HG02943 (cell line): ENCODE measurements at regions not wholly inside any gene's neighbourhood (a gene's known extent, or its start where the extent isn't known, plus 50 kb on each side); places are given as distances from the start of the nearest gene placed in this dataset.

Source experiments
- ATAC-seq: cut with Tn5 transposase; IDR thresholded peaks from one replicate; pipeline ENCODE4 v1.9.1; 2021; ENCODE audit warnings: mild to moderate bottlenecking, low read depth, moderate library complexity; ENCODE audit not compliant: unreplicated experiment

- ATAC-seq: no peak
Measured at GRCh38 chr11:123378096-123378495, 52.0 kb upstream of the GRAMD1B start.

DNA sequence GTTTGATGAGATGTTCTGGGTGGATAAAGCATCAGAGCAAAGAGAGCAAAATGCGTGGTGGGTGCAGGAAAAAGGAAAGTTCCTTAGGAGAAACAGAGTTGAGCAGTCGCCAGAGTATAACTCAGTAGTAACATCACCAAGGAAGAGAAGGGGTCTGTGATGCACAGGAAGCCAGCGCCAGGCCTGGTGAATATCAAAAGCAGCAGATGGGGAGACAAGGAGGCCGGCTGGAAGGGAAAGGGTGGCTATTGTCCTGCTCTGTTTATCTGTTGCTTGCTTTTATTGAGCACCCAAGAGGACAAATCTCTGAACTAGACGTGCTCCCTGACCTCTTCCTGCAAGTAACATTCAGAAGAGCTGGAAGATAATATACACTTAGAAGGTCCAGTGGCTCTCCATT, 52.7 kb upstream of the GRAMD1B start:
- ATAC-seq: no peak

DNA sequence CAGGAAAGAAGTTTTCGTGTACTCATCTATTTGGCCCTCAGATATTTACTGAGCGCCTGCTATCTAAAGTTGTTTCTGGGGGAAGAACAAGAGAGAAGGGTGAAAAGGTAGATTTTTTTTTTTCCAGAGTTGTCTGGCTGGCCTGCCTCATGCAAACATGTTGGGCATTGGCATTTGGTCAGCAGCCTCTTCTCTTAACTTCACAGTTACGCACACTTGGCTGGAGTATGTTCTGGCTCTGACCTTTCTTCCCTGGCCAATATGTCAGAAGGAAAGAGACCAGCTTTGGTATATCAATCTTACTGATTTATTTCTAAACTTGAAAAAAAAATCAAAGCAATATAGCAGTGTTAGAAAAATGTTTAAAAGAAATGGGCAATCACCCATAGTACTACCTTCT, 54.2 kb upstream of the GRAMD1B start:
- ATAC-seq: no peak

DNA sequence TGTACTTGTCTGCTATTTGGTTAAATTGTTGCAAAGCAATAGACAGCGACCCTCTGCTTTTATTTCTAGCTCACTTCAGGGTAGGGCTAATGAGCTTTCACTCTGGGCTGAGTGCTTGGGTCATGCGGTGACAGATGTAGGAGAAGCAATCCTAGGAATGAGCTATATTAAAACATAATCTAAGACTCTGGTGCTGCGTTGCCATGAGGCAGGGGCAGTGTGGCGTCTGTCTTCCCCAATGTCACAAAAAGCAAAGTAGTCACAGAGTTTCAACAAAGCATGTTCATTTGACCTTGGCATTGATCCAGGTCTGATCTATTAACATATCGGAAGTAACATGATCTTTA, 55.5 kb upstream of the GRAMD1B start:
- ATAC-seq: no peak

DNA sequence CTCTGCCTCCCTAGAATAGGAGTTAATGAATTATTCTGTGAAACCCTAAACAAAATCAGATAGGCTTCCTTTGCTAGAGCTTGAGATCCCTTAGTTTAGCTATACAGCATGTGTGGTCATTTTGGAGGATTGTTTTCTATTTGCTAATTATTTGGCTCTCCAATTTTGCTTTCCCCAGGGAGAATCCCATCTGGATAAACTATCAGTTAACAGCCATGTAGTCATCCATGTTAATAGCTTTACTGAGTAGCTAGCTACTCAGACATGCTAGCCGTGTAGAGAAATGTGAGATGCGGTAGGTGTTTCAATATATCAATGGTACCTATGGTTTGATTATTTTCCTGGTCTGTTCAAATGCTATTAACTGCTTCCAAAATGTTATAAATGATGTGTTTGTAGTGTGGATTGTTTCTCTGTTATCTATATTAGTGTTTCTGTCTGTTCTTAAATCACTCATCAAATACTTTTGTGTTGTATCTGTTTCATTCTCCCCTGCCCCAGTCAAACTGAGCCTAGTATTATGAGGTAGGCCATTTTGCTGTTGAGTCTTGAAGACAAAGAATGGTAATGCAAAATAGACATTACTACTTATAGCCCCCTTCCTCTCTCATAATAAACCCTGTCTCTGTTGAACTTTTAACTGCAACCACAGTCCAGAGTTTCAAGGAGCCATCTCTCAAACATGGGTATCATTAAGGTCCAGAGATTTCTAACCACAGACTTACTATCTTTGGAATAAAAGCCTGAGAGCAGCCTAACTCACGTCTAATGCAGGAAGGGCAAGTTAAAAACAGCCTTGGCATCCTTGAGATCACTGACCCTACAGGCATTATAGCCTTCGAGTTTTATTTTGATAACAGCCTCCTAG, 56.1 kb upstream of the GRAMD1B start:
- no peak for ATAC-seq

DNA sequence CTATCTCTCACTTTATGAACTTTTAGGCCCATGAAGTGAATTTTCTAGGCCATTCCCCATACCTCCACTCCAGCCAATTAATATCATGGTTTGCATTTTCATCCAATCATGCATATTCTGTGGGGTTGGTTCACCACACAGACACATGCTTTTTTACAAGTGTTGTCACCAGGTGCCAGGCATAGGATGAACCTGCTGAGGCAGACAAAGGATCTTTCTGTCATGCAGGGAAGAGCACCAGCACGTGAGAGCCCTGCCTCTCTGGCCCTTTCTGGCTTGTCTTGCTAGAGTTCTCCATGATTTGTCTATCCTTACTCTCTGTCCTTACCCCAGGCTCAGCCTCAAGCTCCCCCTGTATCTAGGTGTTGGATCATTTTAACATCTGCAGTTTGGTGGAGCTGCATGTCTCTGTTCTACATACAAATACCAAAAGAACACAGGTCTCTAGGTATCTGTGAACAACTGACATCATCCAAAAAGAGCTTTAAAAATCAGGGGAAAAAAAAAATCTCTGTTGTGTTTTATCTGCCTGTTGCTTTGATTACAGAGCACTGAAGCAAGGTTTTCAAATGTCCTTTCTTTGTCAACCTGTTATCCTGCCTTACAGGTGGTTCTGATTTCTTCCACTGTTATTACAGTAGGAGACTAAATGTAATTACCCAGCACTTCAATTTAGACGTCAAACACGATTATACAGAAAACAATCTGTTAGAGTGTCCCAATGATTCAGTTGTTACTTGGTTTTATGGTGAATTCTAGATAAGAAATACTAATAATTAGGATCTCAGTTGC, 58.4 kb upstream of the GRAMD1B start:
- ATAC-seq: no peak

DNA sequence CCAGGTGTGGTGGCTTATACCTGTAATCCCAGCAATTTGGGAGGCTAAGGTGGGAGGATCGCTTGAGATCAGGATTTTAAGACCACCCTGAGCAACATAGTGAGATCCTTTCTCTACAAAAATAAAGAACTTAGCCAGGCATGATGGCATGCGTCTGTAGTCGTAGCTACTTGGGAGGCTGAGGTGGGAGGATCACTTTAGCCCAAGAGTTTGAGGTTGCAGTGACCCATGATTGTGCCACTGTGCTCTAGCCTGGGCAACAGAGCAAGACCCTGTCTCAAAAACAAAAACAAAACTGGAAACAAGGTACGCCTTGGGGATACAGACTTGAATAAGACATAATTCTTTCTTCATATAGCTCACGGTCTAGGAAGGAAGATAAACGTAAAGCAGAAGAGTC, 63.1 kb upstream of the GRAMD1B start:
- ATAC-seq: no peak

DNA sequence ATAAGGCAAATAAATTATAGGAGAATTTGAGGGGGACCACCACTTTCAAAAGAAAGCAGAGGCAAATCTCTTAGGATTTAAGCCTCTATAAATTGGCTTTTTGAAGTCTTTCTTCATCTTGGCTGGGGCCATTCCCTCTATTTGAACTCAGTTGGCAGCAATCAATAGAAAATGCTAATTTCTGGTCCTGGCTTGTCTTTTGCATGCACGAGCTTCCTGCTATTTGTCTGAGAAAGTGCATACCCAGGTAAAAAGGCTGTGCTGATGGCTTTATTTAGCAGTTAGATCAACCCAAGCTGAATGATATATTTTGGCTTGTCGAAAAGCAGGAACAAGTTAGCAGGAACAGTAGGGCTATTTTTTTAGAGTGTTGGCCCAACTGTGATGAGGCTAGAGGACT, 64.1 kb upstream of the GRAMD1B start:
- ATAC-seq: no peak

DNA sequence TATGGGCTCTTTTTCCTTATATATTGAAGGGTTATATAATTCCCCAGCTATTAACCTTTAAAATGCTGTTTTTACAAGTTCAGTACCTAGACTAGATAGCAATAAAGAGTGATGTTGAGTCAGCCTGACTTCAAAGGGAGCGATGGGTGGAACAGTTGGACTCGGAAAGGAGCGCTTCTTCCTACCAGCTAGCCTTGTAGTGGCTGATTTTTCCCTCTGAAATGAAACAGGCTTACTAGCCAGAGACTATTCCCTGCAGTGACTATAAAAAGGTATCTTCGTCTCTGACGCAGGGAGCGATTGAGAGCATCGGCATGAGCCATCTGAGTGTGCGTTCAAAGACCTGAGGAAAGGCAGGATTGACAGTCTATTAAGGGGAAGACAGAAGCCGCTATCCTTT, 66.0 kb upstream of the GRAMD1B start:
- ATAC-seq: no peak

GRCh38 chr11:123363556-123363955, 66.5 kb upstream of the GRAMD1B start:
- ATAC-seq: no peak

- no peak for ATAC-seq
Measured at GRCh38 chr11:123362941-123363340, 67.1 kb upstream of the GRAMD1B start.

DNA sequence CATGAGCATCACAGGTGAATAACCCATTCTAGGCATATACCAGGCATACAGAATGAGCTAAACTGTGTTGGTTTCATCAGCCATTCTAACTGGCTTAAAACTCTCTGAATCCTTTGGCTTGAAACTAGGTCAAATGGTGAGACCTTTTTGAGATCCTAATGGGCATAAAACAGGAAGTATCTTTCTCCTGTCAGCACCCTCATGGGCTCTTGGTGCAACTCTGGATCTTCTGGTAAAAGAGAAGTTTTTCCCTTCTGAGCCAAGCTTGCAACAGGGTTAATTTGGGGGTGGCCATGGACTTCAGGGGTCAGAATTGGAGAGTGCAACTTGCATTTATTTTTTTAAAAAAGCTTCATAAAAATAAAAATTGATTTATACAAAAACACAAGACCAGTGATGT, 67.9 kb upstream of the GRAMD1B start:
- no peak for ATAC-seq

GRCh38 chr11:123361110-123361509, 69.0 kb upstream of the GRAMD1B start:
- ATAC-seq: no peak

GRCh38 chr11:123360267-123360936, 69.7 kb upstream of the GRAMD1B start:
- ATAC-seq: no peak

DNA sequence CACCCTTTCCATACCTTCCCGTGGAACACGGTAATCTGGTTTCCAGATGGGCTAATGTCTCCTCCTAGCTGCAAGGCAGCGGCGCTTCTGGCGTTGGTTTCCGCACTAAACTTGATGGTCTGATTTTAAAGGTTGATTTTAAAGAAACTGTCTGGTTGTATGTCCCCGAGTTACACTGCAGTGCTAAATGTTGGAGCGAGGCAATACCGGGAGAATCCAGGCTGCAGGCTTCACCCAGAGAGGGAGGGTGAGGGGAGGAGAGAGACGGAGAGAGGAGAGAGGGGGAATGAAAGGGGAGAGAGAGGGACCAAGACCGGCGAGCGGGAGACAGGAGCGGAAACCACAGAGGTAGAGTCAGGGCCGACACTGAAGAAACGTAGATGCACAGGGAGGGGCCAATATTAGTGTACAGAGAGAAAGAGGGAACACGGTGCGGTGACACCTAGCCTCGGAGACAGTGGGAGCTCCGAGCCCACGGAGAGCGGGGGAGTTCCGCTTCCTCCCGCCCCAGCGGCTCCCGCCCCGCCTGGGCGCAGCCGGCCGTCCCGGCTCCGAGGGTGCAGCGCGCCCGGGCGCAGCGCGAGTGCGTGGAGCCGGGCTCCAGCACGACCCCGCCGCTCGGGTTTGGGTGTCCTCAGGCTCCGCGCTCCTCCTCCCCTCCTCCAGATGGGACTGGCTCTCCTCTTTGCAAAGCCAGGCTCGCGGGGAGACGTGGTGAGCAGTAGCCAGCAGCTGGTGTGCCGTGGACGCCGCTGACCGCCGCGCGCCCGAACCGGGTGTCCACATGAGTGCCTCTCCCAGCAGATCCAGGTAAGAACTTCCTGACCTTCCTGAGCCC, 71.9 kb upstream of the GRAMD1B start:
- ATAC-seq: no peak

DNA sequence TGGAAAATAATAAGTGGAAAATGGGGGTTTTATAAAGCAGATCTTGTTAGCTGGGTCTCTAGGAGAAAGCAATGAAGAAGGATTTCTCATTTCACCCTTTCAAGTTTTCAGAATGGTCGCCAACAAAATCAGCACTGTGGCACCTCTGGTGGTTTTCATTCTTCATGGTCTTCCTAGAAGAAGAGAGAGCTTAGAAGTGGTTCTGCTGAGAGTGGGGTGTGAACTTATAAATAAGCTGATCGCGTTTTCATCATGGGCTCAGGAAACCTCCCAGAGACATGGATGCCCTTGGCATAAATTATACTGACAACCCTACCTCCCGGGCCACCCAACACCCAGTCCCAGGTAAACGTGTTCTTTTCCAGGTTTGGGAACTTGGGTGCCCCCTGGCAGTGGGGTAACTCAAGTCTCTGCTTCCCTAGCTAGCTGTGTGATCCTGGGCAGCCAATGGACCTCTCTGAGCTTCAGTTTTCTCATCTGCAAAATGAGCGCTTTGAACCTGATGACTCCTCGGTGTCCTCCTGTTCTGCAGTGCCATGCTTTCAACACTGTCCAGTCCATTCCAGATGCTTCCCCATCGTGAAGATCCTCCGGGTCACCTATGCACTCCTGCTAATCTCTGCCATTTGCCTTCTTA, 72.6 kb upstream of the GRAMD1B start:
- no peak for ATAC-seq

DNA sequence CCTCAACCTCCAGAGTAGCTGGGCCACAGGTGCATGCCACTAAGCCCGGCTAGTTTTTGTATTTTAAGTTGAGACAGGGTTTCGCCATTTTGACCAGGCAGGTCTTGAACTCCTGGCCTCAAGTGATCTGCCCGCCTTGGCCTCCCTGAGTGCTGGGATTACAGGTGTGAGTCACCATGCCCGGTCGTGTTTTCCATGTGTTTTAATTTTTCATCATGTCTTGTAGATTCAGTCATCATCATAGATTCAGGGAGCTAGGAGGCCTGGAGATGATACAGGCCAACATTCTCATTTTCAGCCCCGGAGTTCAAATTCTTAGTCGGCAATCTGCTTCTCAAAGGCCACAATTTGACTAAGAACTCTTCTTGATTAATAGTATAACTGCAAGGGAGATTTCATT, 73.5 kb upstream of the GRAMD1B start:
- no peak for ATAC-seq

GRCh38 chr11:123354371-123354975, 75.6 kb upstream of the GRAMD1B start:
- ATAC-seq: no peak

DNA sequence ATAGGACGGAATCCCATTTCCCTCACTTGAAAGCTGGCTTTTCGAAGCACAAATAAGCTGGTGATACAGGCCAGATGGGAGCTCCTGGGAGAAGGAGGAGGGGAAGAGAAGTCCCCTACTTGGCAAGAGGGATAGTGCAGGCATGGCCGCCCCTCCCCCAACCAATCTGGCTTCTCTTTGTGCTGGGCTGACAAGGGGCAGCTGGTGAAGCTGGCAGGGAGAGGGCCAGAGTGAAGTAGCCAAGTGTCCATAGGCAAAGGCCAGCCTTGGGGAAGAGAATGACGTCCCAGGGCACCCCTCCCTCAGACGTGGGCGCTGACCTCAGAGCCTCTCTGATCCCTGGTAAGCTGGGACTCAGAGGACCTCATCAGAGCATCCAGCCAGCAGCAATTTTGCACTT, 78.7 kb upstream of the GRAMD1B start:
- ATAC-seq: no peak

DNA sequence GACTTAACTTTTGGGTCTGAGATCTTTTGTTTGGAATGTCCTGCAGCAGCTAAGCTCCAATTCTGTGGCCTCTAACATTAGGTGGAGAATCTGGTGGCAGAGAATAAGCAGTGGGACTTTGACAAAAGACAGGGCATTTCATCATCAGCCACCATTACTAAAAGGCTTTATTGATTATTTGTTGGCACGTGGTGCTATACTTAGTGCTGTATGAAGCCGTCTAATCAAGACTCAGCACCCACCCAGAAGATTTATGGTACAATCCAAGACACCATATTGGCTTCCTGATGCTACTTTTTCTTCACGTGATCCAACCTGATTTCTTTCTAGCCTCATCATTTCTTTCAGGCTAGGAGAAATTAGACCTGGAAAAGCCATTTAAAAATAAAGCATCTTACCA, 80.7 kb upstream of the GRAMD1B start:
- ATAC-seq: no peak
